HUES6 (cell line): ENCODE measurements at regions not wholly inside any gene's neighbourhood (a gene's known extent, or its start where the extent isn't known, plus 50 kb on each side); places are given as distances from the start of the nearest gene placed in this dataset.

Experiments used
- H3K27ac ChIP-seq: 2 replicates; pipeline ENCODE4 v1.7.0; 2013; ENCODE audit warnings: low read depth, mild to moderate bottlenecking, low read length, inconsistent platforms
- H3K27me3 ChIP-seq: 2 replicates; pipeline ENCODE4 v1.6.1; 2013; ENCODE audit warnings: low read length; ENCODE audit not compliant: control insufficient read depth, insufficient read depth
- H3K36me3 ChIP-seq: 2 replicates; pipeline ENCODE4 v1.6.1; 2013; ENCODE audit warnings: low read length; ENCODE audit not compliant: control insufficient read depth, insufficient read depth
- H3K4me1 ChIP-seq: 2 replicates; pipeline ENCODE4 v1.6.1; 2013; ENCODE audit warnings: low read length; ENCODE audit not compliant: control insufficient read depth, insufficient read depth
- H3K4me3 ChIP-seq: 2 replicates; pipeline ENCODE4 v1.5.1; 2013; ENCODE audit warnings: low read depth, low read length
- H3K9ac ChIP-seq: one replicate; pipeline ENCODE4 v1.6.1; 2013; ENCODE audit warnings: mild to moderate bottlenecking, low read length
- H3K9me3 ChIP-seq: 2 replicates; pipeline ENCODE4 v1.6.1; 2013; ENCODE audit warnings: low read depth, low read length; ENCODE audit not compliant: control insufficient read depth, insufficient read depth

GRCh38 chr4:11566444-11567022 is 137.8 kb upstream of the HS3ST1 start:
- Histone ChIP-seq H3K9ac (no peak overlapping the region), H3K36me3 (no peaks in the 10 kb centered on the region), H3K4me1 (no peaks in the 10 kb centered on the region), H3K9me3 (no peaks in the 10 kb centered on the region), H3K27me3 (no peaks in the 10 kb centered on the region), H3K4me3 (no peak overlapping the region), H3K27ac (no peak overlapping the region)

- Histone ChIP-seq H3K36me3 (no peaks in the 10 kb centered on the region), H3K9me3 (no peaks in the 10 kb centered on the region), H3K9ac (no peak overlapping the region), H3K27me3 (no peaks in the 10 kb centered on the region), H3K27ac (no peak overlapping the region), H3K4me3 (no peak overlapping the region), H3K4me1 (no peaks in the 10 kb centered on the region)
Observed at GRCh38 chr4:11565899-11566298, 137.2 kb upstream of the HS3ST1 start.

- Histone ChIP-seq H3K9me3 (no peaks in the 10 kb centered on the region), H3K4me3 (no peak overlapping the region), H3K4me1 (no peaks in the 10 kb centered on the region), H3K9ac (no peak overlapping the region), H3K27ac (no peak overlapping the region), H3K36me3 (no peaks in the 10 kb centered on the region), H3K27me3 (no peaks in the 10 kb centered on the region)
Observed at GRCh38 chr4:11565213-11565612, 136.5 kb upstream of the HS3ST1 start.

GRCh38 chr4:11564021-11564420 is 135.3 kb upstream of the HS3ST1 start:
- no peaks in the 10 kb centered on the region for H3K36me3 ChIP-seq
- H3K9me3 ChIP-seq: no peaks in the 10 kb centered on the region
- H3K27ac ChIP-seq: no peak overlapping the region
- H3K27me3 ChIP-seq: no peaks in the 10 kb centered on the region
- H3K9ac ChIP-seq: no peak overlapping the region
- no peak overlapping the region for H3K4me3 ChIP-seq
- H3K4me1 ChIP-seq: no peaks in the 10 kb centered on the region

GRCh38 chr4:11549525-11549924 is 120.8 kb upstream of the HS3ST1 start:
- Histone ChIP-seq H3K36me3 (no peaks in the 10 kb centered on the region), H3K9ac (no peak overlapping the region), H3K4me1 (no peaks in the 10 kb centered on the region), H3K4me3 (no peak overlapping the region), H3K27ac (no peak overlapping the region), H3K9me3 (no peaks in the 10 kb centered on the region), H3K27me3 (no peaks in the 10 kb centered on the region)

- no peak overlapping the region for H3K4me3 ChIP-seq
- no peak overlapping the region for H3K27ac ChIP-seq
- no peaks in the 10 kb centered on the region for H3K36me3 ChIP-seq
- no peaks in the 10 kb centered on the region for H3K27me3 ChIP-seq
- no peak overlapping the region for H3K9ac ChIP-seq
- H3K4me1 ChIP-seq: no peaks in the 10 kb centered on the region
- no peaks in the 10 kb centered on the region for H3K9me3 ChIP-seq
Observed at GRCh38 chr4:11548597-11549082, 119.9 kb upstream of the HS3ST1 start.

GRCh38 chr4:11546391-11547175 is 117.9 kb upstream of the HS3ST1 start:
- Histone ChIP-seq H3K27me3 (no peaks in the 10 kb centered on the region), H3K9ac (no peak overlapping the region)

GRCh38 chr4:11545651-11546050 is 117.0 kb upstream of the HS3ST1 start:
- Histone ChIP-seq H3K27ac (no peak overlapping the region), H3K9ac (no peak overlapping the region), H3K9me3 (no peaks in the 10 kb centered on the region), H3K36me3 (no peaks in the 10 kb centered on the region), H3K27me3 (no peaks in the 10 kb centered on the region), H3K4me3 (no peak overlapping the region), H3K4me1 (no peaks in the 10 kb centered on the region)

More at GRCh38 chr4:11546391-11547175, 117.9 kb upstream of the HS3ST1 start:
- Histone ChIP-seq H3K4me1 (no peaks in the 10 kb centered on the region), H3K27ac (no peak overlapping the region), H3K4me3 (no peak overlapping the region), H3K36me3 (no peaks in the 10 kb centered on the region), H3K9me3 (no peaks in the 10 kb centered on the region)

- no peaks in the 10 kb centered on the region for H3K4me1 ChIP-seq
- no peaks in the 10 kb centered on the region for H3K27me3 ChIP-seq
- no peak overlapping the region for H3K4me3 ChIP-seq
- no peak overlapping the region for H3K27ac ChIP-seq
- H3K36me3 ChIP-seq: no peaks in the 10 kb centered on the region
- no peak overlapping the region for H3K9ac ChIP-seq
- no peaks in the 10 kb centered on the region for H3K9me3 ChIP-seq
Observed at GRCh38 chr4:11544211-11544610, 115.5 kb upstream of the HS3ST1 start.

GRCh38 chr4:11543706-11544105 is 115.0 kb upstream of the HS3ST1 start:
- H3K36me3 ChIP-seq: no peaks in the 10 kb centered on the region
- no peaks in the 10 kb centered on the region for H3K27me3 ChIP-seq
- H3K9me3 ChIP-seq: no peaks in the 10 kb centered on the region
- no peak overlapping the region for H3K9ac ChIP-seq
- no peaks in the 10 kb centered on the region for H3K4me1 ChIP-seq
- H3K4me3 ChIP-seq: no peak overlapping the region
- H3K27ac ChIP-seq: no peak overlapping the region

GRCh38 chr4:11542952-11543351 is 114.3 kb upstream of the HS3ST1 start:
- H3K4me3 ChIP-seq: no peak overlapping the region
- no peak overlapping the region for H3K27ac ChIP-seq
- no peaks in the 10 kb centered on the region for H3K36me3 ChIP-seq
- H3K27me3 ChIP-seq: no peaks in the 10 kb centered on the region
- H3K4me1 ChIP-seq: no peaks in the 10 kb centered on the region
- H3K9ac ChIP-seq: no peak overlapping the region
- H3K9me3 ChIP-seq: no peaks in the 10 kb centered on the region
